Peyer's patch (tissue), 4 donors: ENCODE measurements at regions not wholly inside any gene's neighbourhood (a gene's known extent, or its start where the extent isn't known, plus 50 kb on each side); places are given as distances from the start of the nearest gene placed in this dataset.

ENCODE experiments used
- DNase-seq, 3 donors: peaks; one replicate each; pipeline ENCODE4 v3.0.0-alpha.2; 2017 to 2019
- H3K27ac ChIP-seq, 4 donors: fragments of 200-600 bp; sonication (generic); one replicate each; pipeline ENCODE4 v1.5.1; 2016 to 2019
- H3K27me3 ChIP-seq, 2 donors: fragments of 200-600 bp; sonication (generic); one replicate each; pipeline ENCODE4 v1.5.1; 2019
- H3K36me3 ChIP-seq, 3 donors: fragments of 200-600 bp; sonication (generic); one replicate each; pipeline ENCODE4 v1.5.1; 2016 to 2019
- H3K4me1 ChIP-seq, 4 donors: fragments of 200-600 bp; sonication (generic); one replicate each; pipeline ENCODE4 v1.5.1; 2016 to 2019
- H3K4me3 ChIP-seq, 4 donors: fragments of 200-600 bp; sonication (generic); 1 replicate in 3 of 4; 2 replicates in 1 of 4; pipeline ENCODE4 v1.5.1; 2016 to 2019; ENCODE audit warnings: mild to moderate bottlenecking in 1 of 4
- H3K9me3 ChIP-seq, 4 donors: fragments of 200-600 bp; sonication (generic); one replicate each; pipeline ENCODE4 v1.5.1; 2016 to 2019; ENCODE audit warnings: mild to moderate bottlenecking in 1 of 4
- POLR2A ChIP-seq, 2 donors: fragments of 450-650 bp; IDR thresholded peaks; one replicate each; pipeline ENCODE4 v1.5.1; 2017; ENCODE audit warnings: antibody characterized with exemption in 2 of 2, mild to moderate bottlenecking in 2 of 2, moderate library complexity in 2 of 2
- TF ChIP-seq, protein P1 (sequence below), 6 experiments: fragments of 450-650 bp in 4 of 6; fragments of 200-600 bp in 2 of 6; sonication (generic) in 1 of 6; IDR thresholded peaks; one replicate each; pipeline ENCODE4 v1.5.1; 2017 to 2019; ENCODE audit warnings: antibody characterized with exemption in 6 of 6, mild to moderate bottlenecking in 3 of 6, moderate library complexity in 1 of 6

DNA sequence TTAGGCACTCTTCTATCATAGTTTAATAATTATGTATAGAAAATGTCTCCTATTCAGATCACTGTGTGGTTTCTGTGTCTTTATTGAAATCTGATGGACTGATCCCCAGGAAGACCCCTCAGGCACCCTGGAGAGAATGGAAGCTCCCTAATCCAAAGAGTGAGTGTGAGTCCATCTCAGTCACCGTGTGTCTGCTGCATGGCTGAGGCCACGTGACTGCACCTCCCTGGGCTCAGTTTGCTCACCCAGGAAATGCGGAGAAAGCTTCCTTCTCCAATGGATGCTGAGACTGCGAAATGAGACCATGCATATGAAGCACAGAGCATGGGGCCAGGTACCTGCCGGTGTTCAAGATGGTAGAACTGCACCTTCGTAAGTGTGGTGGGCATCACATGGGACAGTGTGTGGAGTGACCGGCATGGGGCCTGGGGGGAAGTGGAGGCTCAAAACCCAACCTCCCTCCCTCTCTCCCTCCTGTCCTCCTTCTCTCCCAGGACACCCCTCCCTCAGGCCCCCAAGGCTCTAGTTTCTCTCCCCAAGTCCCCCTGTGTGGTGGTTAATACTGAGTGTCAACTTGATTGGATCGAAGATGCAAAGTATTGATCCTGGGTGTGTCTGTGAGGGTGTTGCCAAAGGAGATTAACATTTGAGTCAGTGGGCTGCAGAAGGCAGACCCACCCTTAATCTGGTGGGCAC, 557.5 kb downstream of the PTPRU start:
- no peak overlapping the region for H3K27ac ChIP-seq
- H3K27me3 ChIP-seq = no peaks in the 10 kb centered on the region
- H3K4me1 ChIP-seq = no peaks in the 10 kb centered on the region
- no peaks in the 10 kb centered on the region for H3K36me3 ChIP-seq
- no peak for DNase-seq
- TF ChIP-seq, protein P1, sequence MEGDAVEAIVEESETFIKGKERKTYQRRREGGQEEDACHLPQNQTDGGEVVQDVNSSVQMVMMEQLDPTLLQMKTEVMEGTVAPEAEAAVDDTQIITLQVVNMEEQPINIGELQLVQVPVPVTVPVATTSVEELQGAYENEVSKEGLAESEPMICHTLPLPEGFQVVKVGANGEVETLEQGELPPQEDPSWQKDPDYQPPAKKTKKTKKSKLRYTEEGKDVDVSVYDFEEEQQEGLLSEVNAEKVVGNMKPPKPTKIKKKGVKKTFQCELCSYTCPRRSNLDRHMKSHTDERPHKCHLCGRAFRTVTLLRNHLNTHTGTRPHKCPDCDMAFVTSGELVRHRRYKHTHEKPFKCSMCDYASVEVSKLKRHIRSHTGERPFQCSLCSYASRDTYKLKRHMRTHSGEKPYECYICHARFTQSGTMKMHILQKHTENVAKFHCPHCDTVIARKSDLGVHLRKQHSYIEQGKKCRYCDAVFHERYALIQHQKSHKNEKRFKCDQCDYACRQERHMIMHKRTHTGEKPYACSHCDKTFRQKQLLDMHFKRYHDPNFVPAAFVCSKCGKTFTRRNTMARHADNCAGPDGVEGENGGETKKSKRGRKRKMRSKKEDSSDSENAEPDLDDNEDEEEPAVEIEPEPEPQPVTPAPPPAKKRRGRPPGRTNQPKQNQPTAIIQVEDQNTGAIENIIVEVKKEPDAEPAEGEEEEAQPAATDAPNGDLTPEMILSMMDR (IDR thresholded peaks at IDR 0.05) = no peak
- no peak for TF ChIP-seq POLR2A (IDR thresholded peaks at IDR 0.05)
- H3K4me3 ChIP-seq = no peak overlapping the region
- H3K9me3 ChIP-seq = no peaks in the 10 kb centered on the region

DNA sequence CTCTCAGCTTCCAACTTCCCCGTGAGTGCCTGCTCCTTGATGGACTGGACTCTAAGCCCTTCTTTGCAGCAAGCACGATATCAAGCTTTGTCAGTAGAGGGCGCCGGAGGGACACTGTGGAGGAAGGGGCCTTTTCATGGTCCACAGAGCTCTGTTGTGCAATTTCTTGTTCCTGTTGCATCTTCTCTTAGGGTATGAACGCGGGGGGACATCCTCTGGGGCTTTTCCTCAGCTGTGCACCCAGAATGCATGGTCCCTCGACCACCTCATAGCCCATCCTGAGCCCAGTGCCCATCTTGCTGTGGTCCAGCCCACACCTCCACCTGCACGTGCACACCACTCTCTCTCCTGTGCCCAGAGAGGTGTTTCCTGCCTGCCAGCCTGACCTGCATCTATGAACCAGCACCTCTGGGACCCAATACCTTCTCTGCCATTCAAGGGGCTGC, 556.8 kb downstream of the PTPRU start:
- DNase-seq = peak; percentile 41 to 84 (median 74)
- H3K27me3 ChIP-seq = no peaks in the 10 kb centered on the region
- H3K36me3 ChIP-seq = no peaks in the 10 kb centered on the region
- no peaks in the 10 kb centered on the region for H3K4me1 ChIP-seq
- no peaks in the 10 kb centered on the region for H3K9me3 ChIP-seq
- TF ChIP-seq POLR2A (IDR thresholded peaks at IDR 0.05) = no peak
- TF ChIP-seq, protein P1 (IDR thresholded peaks at IDR 0.05) = peak in 4 of 6 experiments; percentile 43 to 67 (median 66)
- no peak overlapping the region for H3K4me3 ChIP-seq
- no peak overlapping the region for H3K27ac ChIP-seq

DNA sequence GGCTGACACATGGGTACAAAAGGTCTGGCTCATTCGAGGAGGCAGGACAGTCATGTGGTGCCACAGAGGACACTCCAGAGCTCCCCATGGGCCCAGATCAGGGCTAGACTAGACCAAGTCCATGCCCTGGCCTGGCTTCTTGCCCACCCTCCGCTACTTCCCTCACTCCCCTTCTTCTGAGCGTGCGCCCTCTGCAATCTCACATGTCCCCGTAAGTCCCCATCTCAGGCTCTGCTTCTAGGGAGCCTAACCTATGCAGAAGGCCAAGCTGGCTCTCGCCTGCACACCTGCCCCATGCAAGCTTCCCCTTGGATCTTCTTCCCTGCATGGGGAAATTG, 553.6 kb downstream of the PTPRU start:
- Histone ChIP-seq H3K4me1 (no peaks in the 10 kb centered on the region), H3K9me3 (no peaks in the 10 kb centered on the region), H3K27me3 (no peaks in the 10 kb centered on the region), H3K36me3 (no peaks in the 10 kb centered on the region), H3K4me3 (no peak overlapping the region), H3K27ac (no peak overlapping the region)
- TF ChIP-seq POLR2A (IDR thresholded peaks at IDR 0.05) = no peak
- TF ChIP-seq, protein P1 (IDR thresholded peaks at IDR 0.05) = no peak
- DNase-seq = no peak

DNA sequence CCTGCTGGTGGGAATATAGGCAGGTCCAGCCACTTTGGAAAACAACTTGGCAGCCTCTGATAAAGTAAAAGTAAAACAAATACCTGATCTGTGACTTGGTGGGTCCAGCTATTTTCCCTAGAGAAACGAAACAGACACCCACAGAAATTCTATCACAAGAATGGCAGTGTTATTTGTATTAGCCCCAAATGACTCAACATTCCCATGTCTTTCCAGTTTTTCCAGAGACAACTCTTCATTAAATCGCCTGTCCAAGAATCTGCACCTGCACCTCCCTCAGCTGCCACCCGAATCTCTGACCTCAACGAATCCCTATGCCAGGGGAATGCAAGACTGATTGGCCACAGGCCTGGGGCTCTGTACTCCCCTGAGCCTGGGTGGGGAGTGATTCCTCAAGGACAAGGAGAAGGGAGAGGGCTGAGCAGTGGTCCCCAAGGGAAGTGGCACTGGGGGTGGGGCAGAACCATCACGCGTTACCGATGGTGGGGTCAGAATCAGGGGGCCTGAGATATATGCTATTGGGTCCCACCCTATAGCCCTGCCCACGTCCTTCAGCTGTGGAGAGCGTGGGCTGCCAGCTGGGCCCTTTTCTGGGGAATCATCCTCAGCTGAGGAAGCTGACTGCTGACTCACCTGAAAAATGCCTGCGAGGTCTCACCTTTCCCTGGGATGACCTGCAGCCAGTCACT, 553.0 kb downstream of the PTPRU start:
- no peak for DNase-seq
- Histone ChIP-seq H3K4me3 (no peak overlapping the region), H3K4me1 (no peaks in the 10 kb centered on the region), H3K27ac (no peak overlapping the region), H3K36me3 (no peaks in the 10 kb centered on the region), H3K27me3 (no peaks in the 10 kb centered on the region), H3K9me3 (no peaks in the 10 kb centered on the region)
- TF ChIP-seq POLR2A (IDR thresholded peaks at IDR 0.05) = no peak
- TF ChIP-seq, protein P1 (IDR thresholded peaks at IDR 0.05) = no peak

DNA sequence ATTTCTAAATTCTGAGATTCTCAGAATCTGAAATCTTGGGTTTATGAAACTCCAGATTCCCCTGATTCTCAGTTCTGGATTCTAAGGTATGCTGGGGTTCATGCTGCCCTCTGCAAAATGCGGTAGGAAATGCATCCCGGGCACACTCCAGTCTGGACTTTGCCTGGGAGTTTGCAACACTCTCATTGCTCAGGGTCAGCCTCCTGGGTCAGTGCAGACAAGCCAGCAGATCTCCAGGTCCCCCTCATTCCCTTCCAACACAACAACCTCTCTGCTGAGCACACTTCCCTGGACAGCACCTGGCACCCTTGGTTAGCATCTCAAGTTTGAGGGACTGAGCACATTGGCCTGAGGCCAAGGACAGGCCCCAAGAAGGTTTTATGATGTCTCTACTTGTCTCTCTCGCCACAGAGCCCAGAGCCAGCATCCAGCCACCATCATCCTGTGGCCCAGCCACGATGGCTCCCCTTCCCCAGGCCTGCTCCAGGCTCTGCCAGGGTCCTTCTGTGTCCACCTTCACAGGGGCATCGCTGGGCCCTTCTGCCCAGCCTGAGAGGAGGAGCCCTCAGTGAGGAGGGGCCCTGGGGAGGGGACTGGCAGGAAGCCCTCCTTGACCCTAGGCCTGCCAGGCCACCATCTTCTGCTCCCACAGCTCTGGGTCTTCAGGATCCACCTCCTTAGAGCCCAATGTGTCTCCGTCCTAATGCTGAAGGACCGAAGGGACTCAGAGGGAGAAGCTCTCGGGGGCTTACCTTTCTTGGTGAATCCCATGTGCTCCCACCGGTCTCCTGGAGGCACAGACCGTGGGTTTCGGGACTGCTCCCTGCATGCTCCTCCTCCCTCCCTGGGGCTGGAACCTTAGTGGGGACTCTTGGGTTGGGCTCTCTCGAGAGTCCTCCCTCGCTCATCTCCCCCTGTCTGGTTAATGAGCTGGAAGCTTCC, 550.7 kb downstream of the PTPRU start:
- peak in 1 of 3 donors; percentile 24 for DNase-seq
- TF ChIP-seq, protein P1 (IDR thresholded peaks at IDR 0.05) = no peak
- no peak for TF ChIP-seq POLR2A (IDR thresholded peaks at IDR 0.05)
- Histone ChIP-seq H3K4me3 (no peak overlapping the region), H3K9me3 (no peaks in the 10 kb centered on the region), H3K27me3 (no peaks in the 10 kb centered on the region), H3K4me1 (no peaks in the 10 kb centered on the region), H3K27ac (no peak overlapping the region), H3K36me3 (no peaks in the 10 kb centered on the region)
